HG03060 (cell line): ENCODE measurements at regions not wholly inside any gene's neighbourhood (a gene's known extent, or its start where the extent isn't known, plus 50 kb on each side); places are given as distances from the start of the nearest gene placed in this dataset.
"Not testable (repeated sequence)": the region's sequence is repeated elsewhere in the genome, so short reads cannot be mapped to it uniquely, and the experiment has no call there.

Source experiments
- ATAC-seq: cut with Tn5 transposase; IDR thresholded peaks from one replicate; pipeline ENCODE4 v1.9.1; 2021; ENCODE audit warnings: low read depth, moderate number of reproducible peaks; ENCODE audit not compliant: unreplicated experiment

DNA sequence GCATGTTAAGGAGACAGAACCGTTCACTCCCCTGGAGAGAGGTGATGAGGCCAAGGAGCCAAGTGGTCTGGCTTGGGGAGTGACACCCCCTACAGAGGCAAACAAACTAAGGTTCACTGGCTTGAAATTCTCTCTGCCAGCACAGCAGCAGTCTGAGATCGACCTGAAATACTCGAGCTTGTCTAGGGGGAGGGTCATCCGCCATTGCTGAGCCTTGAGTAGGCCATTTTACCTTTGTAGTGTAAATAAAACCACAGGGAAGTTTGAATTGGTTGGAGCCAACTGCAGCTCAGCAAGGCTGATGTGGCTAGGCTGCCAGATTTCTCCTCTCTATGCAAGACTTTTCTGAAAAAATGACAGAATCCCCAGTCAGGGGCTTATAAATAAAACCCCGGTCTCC is 52.9 kb downstream of the CDY2B start:
- ATAC-seq = not testable (repeated sequence)

GRCh38 chrY:17819700-17820099 is 60.3 kb downstream of the CDY2B start:
- not testable (repeated sequence) for ATAC-seq

DNA sequence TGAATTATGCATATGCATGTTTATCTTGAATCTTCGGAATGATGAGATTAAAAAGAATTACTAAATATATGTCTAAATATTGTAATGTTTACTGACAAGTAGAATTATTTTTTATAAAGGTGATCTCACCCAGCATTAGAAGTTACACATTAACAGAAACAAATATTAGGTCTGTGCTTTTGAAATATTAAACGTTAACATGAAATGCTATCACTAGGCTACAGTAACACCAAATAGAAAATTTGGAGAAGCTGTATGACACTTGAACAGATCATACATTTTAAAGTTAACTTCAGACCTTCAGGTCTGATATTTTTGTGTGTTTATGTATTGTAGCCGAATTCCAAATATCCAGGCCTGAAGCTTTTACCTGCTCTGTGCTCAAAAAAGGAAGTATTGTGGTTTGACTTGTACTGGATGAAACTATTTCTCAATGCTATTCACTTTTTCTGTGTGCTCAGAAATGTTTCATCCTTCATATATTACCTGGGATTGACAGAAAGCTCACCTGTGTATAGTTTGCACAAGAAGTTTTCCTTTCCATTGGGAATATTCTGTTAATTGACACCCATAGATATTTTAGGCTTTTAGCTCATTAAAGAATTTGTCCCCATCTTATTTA is 60.9 kb downstream of the CDY2B start:
- ATAC-seq = not testable (repeated sequence)

- ATAC-seq = not testable (repeated sequence)
These were observed 62.6 kb downstream of the CDY2B start for GRCh38 chrY:17817076-17818068.

- not testable (repeated sequence) for ATAC-seq
These were observed 67.4 kb downstream of the CDY2B start for GRCh38 chrY:17812664-17813063.

GRCh38 chrY:17799915-17800314 is 80.1 kb downstream of the CDY2B start:
- not testable (repeated sequence) for ATAC-seq

- ATAC-seq = not testable (repeated sequence)
These were observed 92.8 kb downstream of the CDY2B start for GRCh38 chrY:17787214-17787613.

DNA sequence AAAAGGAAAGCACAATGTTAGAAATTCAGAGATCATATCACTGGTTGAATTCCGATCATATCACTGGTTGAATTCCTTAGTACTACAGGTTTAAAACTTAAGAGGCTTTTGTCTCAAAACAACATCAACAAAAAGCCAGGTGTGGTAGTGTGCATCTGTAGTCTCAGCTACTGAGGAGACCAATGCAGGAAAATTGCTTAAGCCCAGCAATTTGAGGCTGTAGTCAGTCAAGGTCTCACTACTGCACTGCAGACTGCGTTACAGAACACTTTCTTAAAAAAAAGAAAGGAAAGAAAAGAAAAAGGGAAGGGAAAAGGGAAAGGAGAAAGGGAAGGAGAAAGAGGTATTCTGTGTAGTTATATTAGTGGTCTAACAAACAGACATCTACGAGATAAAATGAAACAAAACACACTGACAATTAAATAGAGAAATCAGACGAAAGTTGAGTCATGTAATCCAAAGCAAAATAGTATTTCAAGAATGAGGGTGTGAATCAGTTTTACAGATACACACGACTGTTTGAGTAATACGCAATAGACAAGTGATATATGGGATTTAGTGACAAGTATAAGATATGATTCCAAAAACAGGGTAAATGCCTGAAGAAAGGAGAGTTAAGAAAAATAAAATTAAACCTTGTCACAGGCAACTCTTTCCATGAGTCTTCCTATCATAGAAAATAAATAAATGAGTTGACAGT is 113.9 kb downstream of the CDY2B start:
- ATAC-seq = not testable (repeated sequence)

GRCh38 chrY:17759213-17759612 is 120.8 kb downstream of the CDY2B start:
- ATAC-seq = not testable (repeated sequence)

GRCh38 chrY:17752887-17753497 is 127.0 kb downstream of the CDY2B start:
- ATAC-seq = not testable (repeated sequence)

DNA sequence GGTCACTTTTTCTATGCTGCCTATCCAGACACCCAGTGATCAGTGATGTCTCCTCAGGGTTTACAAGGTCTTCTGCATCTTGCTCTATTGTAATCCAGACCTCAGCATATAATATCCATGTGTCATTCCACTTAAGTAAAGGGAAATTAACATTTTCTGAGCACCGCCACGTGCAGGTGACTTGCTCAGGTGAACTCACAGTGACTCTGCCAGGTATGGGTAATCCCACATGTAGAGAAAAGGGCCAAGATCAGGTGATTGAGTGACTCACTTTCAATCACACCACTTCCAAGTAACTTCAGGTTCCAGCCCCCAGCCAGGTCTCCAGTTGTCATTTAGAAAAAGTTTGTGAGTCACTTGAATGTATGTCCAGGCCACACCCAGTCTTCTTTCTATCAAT is 140.2 kb downstream of the CDY2B start:
- not testable (repeated sequence) for ATAC-seq

GRCh38 chrY:17729474-17729873 is 150.5 kb downstream of the CDY2B start:
- not testable (repeated sequence) for ATAC-seq

- not testable (repeated sequence) for ATAC-seq
These were observed 163.5 kb downstream of the CDY2B start for GRCh38 chrY:17716329-17717043.

- not testable (repeated sequence) for ATAC-seq
These were observed 212.0 kb downstream of the CDY2B start for GRCh38 chrY:17668037-17668436.

DNA sequence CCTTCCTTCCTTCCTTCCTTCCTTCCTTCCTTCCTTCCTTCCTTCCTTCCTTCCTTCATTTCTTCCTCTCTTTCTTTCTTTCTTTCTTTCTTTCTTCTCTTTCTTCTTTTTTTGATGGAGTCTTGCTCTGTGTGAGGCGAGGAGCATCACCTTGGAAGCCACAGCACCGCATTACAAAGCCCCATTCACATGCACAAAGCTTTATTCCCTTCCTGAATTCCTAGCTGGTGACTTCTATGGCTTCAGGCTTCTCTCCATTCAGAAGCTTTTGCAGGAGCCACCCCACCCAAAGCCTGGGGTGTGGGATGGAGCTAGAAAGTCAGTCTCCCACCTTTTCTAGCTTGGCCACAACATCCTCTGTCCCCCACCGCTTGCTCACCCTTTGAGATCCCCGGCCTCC is 237.0 kb downstream of the CDY2B start:
- not testable (repeated sequence) for ATAC-seq

GRCh38 chrY:17634484-17634883 is 245.5 kb downstream of the CDY2B start:
- ATAC-seq = not testable (repeated sequence)

GRCh38 chrY:17611256-17611655 is 268.8 kb downstream of the CDY2B start:
- ATAC-seq = not testable (repeated sequence)

- not testable (repeated sequence) for ATAC-seq
These were observed 269.4 kb downstream of the CDY2B start for GRCh38 chrY:17610649-17611048.

- not testable (repeated sequence) for ATAC-seq
These were observed 272.9 kb downstream of the CDY2B start for GRCh38 chrY:17607150-17607549.

DNA sequence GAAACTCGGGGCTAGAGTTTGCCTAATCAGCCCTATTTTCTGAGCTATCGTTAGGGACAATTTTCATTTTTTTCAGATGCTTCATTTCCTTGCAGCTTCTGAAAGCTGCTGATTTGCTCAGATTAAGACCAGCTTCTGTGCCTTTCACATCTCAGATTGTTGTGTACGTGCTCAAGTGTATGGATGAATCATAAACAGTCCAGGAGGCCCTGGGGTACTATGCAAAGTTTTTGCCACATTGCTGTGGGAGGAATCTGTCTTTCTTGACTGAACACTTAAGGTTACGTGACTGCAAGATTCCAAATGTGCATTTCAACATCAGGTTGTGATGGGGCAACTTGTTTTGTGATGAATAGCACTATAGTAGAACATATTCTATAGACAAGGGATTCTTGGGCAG is 280.8 kb downstream of the CDY2B start:
- not testable (repeated sequence) for ATAC-seq
